Mucosa of stomach (tissue), 1 donor: ENCODE measurements at regions not wholly inside any gene's neighbourhood (a gene's known extent, or its start where the extent isn't known, plus 50 kb on each side); places are given as distances from the start of the nearest gene placed in this dataset.

ENCODE experiments used
- H3K27me3 ChIP-seq: one replicate; pipeline ENCODE4 v1.7.0; 2013; ENCODE audit warnings: mild to moderate bottlenecking, low read length; ENCODE audit not compliant: control insufficient read depth, insufficient read depth
- H3K36me3 ChIP-seq: one replicate; pipeline ENCODE4 v1.7.0; 2013; ENCODE audit warnings: low read length; ENCODE audit not compliant: control insufficient read depth, insufficient read depth
- H3K4me1 ChIP-seq: one replicate; pipeline ENCODE4 v1.7.0; 2013; ENCODE audit warnings: mild to moderate bottlenecking, low read length; ENCODE audit not compliant: control insufficient read depth, insufficient read depth
- H3K4me3 ChIP-seq: one replicate; pipeline ENCODE4 v1.7.0; 2013; ENCODE audit warnings: low read length
- H3K9ac ChIP-seq: one replicate; pipeline ENCODE4 v1.7.0; 2013; ENCODE audit warnings: mild to moderate bottlenecking, low read length, moderate library complexity
- H3K9me3 ChIP-seq: one replicate; pipeline ENCODE4 v1.7.0; 2013; ENCODE audit warnings: mild to moderate bottlenecking, low read length, moderate library complexity; ENCODE audit not compliant: control insufficient read depth
- donor health status: Pancreatic carcinoma.

GRCh38 chr11:115928811-115929210 lies 424.6 kb upstream of the CADM1 start:
- no peaks in the 10 kb centered on the region for H3K36me3 ChIP-seq
- H3K9me3 ChIP-seq: no peaks in the 10 kb centered on the region
- H3K27me3 ChIP-seq: no peaks in the 10 kb centered on the region
- no peak overlapping the region for H3K9ac ChIP-seq
- no peaks in the 10 kb centered on the region for H3K4me1 ChIP-seq
- no peak overlapping the region for H3K4me3 ChIP-seq

GRCh38 chr11:115927823-115928329 lies 423.7 kb upstream of the CADM1 start:
- Histone ChIP-seq H3K9ac (no peak overlapping the region), H3K4me1 (no peaks in the 10 kb centered on the region), H3K36me3 (no peaks in the 10 kb centered on the region), H3K9me3 (no peaks in the 10 kb centered on the region), H3K27me3 (no peaks in the 10 kb centered on the region), H3K4me3 (no peak overlapping the region)

- Histone ChIP-seq H3K4me1 (no peaks in the 10 kb centered on the region), H3K9ac (no peak overlapping the region), H3K9me3 (no peaks in the 10 kb centered on the region), H3K36me3 (no peaks in the 10 kb centered on the region), H3K27me3 (no peaks in the 10 kb centered on the region), H3K4me3 (no peak overlapping the region)
Observed at GRCh38 chr11:115926601-115927000, 422.4 kb upstream of the CADM1 start.

GRCh38 chr11:115926138-115926537 lies 421.9 kb upstream of the CADM1 start:
- no peaks in the 10 kb centered on the region for H3K36me3 ChIP-seq
- no peaks in the 10 kb centered on the region for H3K9me3 ChIP-seq
- no peak overlapping the region for H3K9ac ChIP-seq
- no peaks in the 10 kb centered on the region for H3K4me1 ChIP-seq
- no peak overlapping the region for H3K4me3 ChIP-seq
- no peaks in the 10 kb centered on the region for H3K27me3 ChIP-seq

GRCh38 chr11:115925568-115926090 lies 421.4 kb upstream of the CADM1 start:
- H3K9ac ChIP-seq: no peak overlapping the region
- no peaks in the 10 kb centered on the region for H3K4me1 ChIP-seq
- H3K9me3 ChIP-seq: no peaks in the 10 kb centered on the region
- no peaks in the 10 kb centered on the region for H3K27me3 ChIP-seq
- H3K4me3 ChIP-seq: no peak overlapping the region
- H3K36me3 ChIP-seq: no peaks in the 10 kb centered on the region

GRCh38 chr11:115924744-115925567 lies 420.7 kb upstream of the CADM1 start:
- H3K9ac ChIP-seq: no peak overlapping the region

GRCh38 chr11:115922876-115923275 lies 418.7 kb upstream of the CADM1 start:
- H3K4me3 ChIP-seq: no peak overlapping the region
- no peaks in the 10 kb centered on the region for H3K4me1 ChIP-seq
- H3K36me3 ChIP-seq: no peaks in the 10 kb centered on the region
- no peak overlapping the region for H3K9ac ChIP-seq
- no peaks in the 10 kb centered on the region for H3K9me3 ChIP-seq
- H3K27me3 ChIP-seq: no peaks in the 10 kb centered on the region

More at GRCh38 chr11:115924744-115925567, 420.7 kb upstream of the CADM1 start:
- Histone ChIP-seq H3K4me3 (no peak overlapping the region), H3K27me3 (no peaks in the 10 kb centered on the region), H3K4me1 (no peaks in the 10 kb centered on the region), H3K9me3 (no peaks in the 10 kb centered on the region), H3K36me3 (no peaks in the 10 kb centered on the region)

- Histone ChIP-seq H3K9ac (no peak overlapping the region), H3K4me3 (no peak overlapping the region), H3K4me1 (no peaks in the 10 kb centered on the region), H3K27me3 (peaks cover under 1% of the 10 kb centered on the region), H3K36me3 (no peaks in the 10 kb centered on the region), H3K9me3 (no peaks in the 10 kb centered on the region)
Observed at GRCh38 chr11:115921986-115922385, 417.8 kb upstream of the CADM1 start.

GRCh38 chr11:115921540-115921939 lies 417.3 kb upstream of the CADM1 start:
- Histone ChIP-seq H3K9me3 (no peaks in the 10 kb centered on the region), H3K9ac (no peak overlapping the region), H3K27me3 (peaks cover 3% of the 10 kb centered on the region), H3K36me3 (no peaks in the 10 kb centered on the region), H3K4me1 (no peaks in the 10 kb centered on the region), H3K4me3 (no peak overlapping the region)

- Histone ChIP-seq H3K4me3 (no peak overlapping the region), H3K36me3 (no peaks in the 10 kb centered on the region), H3K9ac (no peak overlapping the region), H3K9me3 (no peaks in the 10 kb centered on the region), H3K27me3 (peaks cover 3% of the 10 kb centered on the region), H3K4me1 (no peaks in the 10 kb centered on the region)
Observed at GRCh38 chr11:115920841-115921480, 416.7 kb upstream of the CADM1 start.

GRCh38 chr11:115920092-115920461 lies 415.9 kb upstream of the CADM1 start:
- Histone ChIP-seq H3K9ac (no peak overlapping the region), H3K27me3 (peaks cover 3% of the 10 kb centered on the region), H3K4me3 (no peak overlapping the region)

GRCh38 chr11:115919341-115920091 lies 415.3 kb upstream of the CADM1 start:
- no peaks in the 10 kb centered on the region for H3K9me3 ChIP-seq
- H3K9ac ChIP-seq: no peak overlapping the region
- no peak overlapping the region for H3K4me3 ChIP-seq
- peaks cover 3% of the 10 kb centered on the region for H3K27me3 ChIP-seq
- no peaks in the 10 kb centered on the region for H3K4me1 ChIP-seq
- H3K36me3 ChIP-seq: no peaks in the 10 kb centered on the region

More at GRCh38 chr11:115920092-115920461, 415.9 kb upstream of the CADM1 start:
- Histone ChIP-seq H3K4me1 (no peaks in the 10 kb centered on the region), H3K36me3 (no peaks in the 10 kb centered on the region), H3K9me3 (no peaks in the 10 kb centered on the region)
